ENCODE measurements at regions not wholly inside any gene's neighbourhood (a gene's known extent, or its start where the extent isn't known, plus 50 kb on each side); places are given as distances from the start of the nearest gene placed in this dataset.
"Not testable (repeated sequence)": the region's sequence is repeated elsewhere in the genome, so short reads cannot be mapped to it uniquely, and the experiment has no call there.

- TF ChIP-seq CTCF (IDR thresholded peaks at IDR 0.05) (peak; percentile 37 to 68 (median 53)), POLR2A (IDR thresholded peaks at IDR 0.05) (no peak)
- Histone ChIP-seq H3K4me3 (no peak overlapping the region), H3K27ac (no peak overlapping the region), H3K36me3 (no peaks in the 10 kb centered on the region), H3K27me3 (peaks cover 0 to 8% (median 0%) of the 10 kb centered on the region in 4 donors), H3K9me3 (no peaks in the 10 kb centered on the region), H3K4me1 (no peaks in the 10 kb centered on the region)
- DNase-seq = no peak
- intact Hi-C loops (cut with DNase I) = no loop called here
- WGBS, 2 donors = 28 to 43% methylated on average over 8 to 17 of the region's 17 CpGs
Measured at GRCh38 chr14:106372870-106373652, 846.7 kb downstream of the TMEM121 start.

- intact Hi-C loops (cut with DNase I); H3K27ac ChIP-seq; H3K9me3 ChIP-seq; H3K36me3 ChIP-seq; H3K4me1 ChIP-seq; H3K27me3 ChIP-seq; DNase-seq; H3K4me3 ChIP-seq: not testable (repeated sequence)
- 33 to 78% methylated on average over 6 to 7 of the region's 13 CpGs for WGBS, 2 donors
Measured at GRCh38 chr14:106373653-106374110, 847.3 kb downstream of the TMEM121 start.

GRCh38 chr14:106377432-106377831, 851.0 kb downstream of the TMEM121 start:
- TF ChIP-seq CTCF (IDR thresholded peaks at IDR 0.05) = no peak
- TF ChIP-seq POLR2A (IDR thresholded peaks at IDR 0.05) = no peak
- H3K27ac ChIP-seq = no peak overlapping the region
- no peak for DNase-seq
- intact Hi-C loops (cut with DNase I) = no loop called here
- no peaks in the 10 kb centered on the region for H3K9me3 ChIP-seq
- 80% methylated on average over 1 of the region's 1 CpG for WGBS, 2 donors
- H3K27me3 ChIP-seq = peaks cover 0 to 8% (median 0%) of the 10 kb centered on the region in 4 donors
- H3K4me3 ChIP-seq = no peak overlapping the region
- H3K36me3 ChIP-seq = no peaks in the 10 kb centered on the region
- no peaks in the 10 kb centered on the region for H3K4me1 ChIP-seq

DNA sequence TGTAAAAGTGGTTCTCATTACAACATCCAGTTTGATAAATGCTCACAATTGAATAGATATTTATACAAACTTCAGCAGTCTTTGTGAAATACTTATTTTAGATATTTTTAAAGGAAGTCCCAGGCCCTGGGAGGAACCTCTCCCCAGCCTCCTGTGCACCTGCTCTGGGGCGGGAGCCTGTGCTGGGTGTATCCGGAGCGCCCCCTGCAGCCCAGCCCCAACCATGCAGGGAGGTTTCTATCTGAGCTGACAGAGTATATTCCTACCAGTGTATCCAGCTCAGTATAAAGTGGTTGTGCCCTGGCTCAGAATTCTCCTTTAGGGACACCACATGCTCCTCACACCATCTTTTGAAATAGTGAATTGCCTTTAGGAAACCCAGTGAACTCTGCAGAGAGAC, 851.8 kb downstream of the TMEM121 start:
- H3K36me3 ChIP-seq = no peaks in the 10 kb centered on the region
- no peak overlapping the region for H3K27ac ChIP-seq
- no peaks in the 10 kb centered on the region for H3K4me1 ChIP-seq
- no peak for DNase-seq
- H3K27me3 ChIP-seq = peaks cover 0 to 8% (median 0%) of the 10 kb centered on the region in 4 donors
- WGBS, 2 donors = 4 to 17% methylated on average over 1 to 3 of the region's 3 CpGs
- intact Hi-C loops (cut with DNase I) = no loop called here
- TF ChIP-seq POLR2A (IDR thresholded peaks at IDR 0.05) (no peak), CTCF (IDR thresholded peaks at IDR 0.05) (peak in 2 of 6 experiments; percentile 7 to 9)
- H3K9me3 ChIP-seq = no peaks in the 10 kb centered on the region
- H3K4me3 ChIP-seq = no peak overlapping the region

GRCh38 chr14:106380740-106381139, 854.4 kb downstream of the TMEM121 start:
- H3K4me3 ChIP-seq = no peak overlapping the region
- H3K9me3 ChIP-seq = no peaks in the 10 kb centered on the region
- 57% methylated on average over 2 of the region's 2 CpGs for WGBS, 2 donors
- no peak overlapping the region for H3K27ac ChIP-seq
- H3K36me3 ChIP-seq = no peaks in the 10 kb centered on the region
- no peak for DNase-seq
- no peaks in the 10 kb centered on the region for H3K4me1 ChIP-seq
- H3K27me3 ChIP-seq = no peaks in the 10 kb centered on the region
- intact Hi-C loops (cut with DNase I) = no loop called here
- TF ChIP-seq POLR2A (IDR thresholded peaks at IDR 0.05) (no peak), CTCF (IDR thresholded peaks at IDR 0.05) (no peak)

- H3K27ac ChIP-seq; H3K36me3 ChIP-seq; intact Hi-C loops (cut with DNase I); H3K4me1 ChIP-seq; H3K4me3 ChIP-seq; H3K27me3 ChIP-seq; DNase-seq; H3K9me3 ChIP-seq: not testable (repeated sequence)
- 74 to 79% methylated on average over 8 to 9 of the region's 9 CpGs for WGBS, 2 donors
Measured at GRCh38 chr14:106389186-106389585, 862.8 kb downstream of the TMEM121 start.
